Erythroblast (primary cell): ENCODE measurements at regions not wholly inside any gene's neighbourhood (a gene's known extent, or its start where the extent isn't known, plus 50 kb on each side); places are given as distances from the start of the nearest gene placed in this dataset.

Experiments
- GATA1 ChIP-seq: IDR thresholded peaks from 2 replicates; pipeline ENCODE4 v1.6.1; 2011; ENCODE audit warnings: low read depth, mild to moderate bottlenecking, control low read depth, low read length, moderate library complexity
- POLR2A ChIP-seq: IDR thresholded peaks from 2 replicates; pipeline ENCODE4 v1.6.1; 2011; ENCODE audit warnings: mild to moderate bottlenecking, low read length

GRCh38 chrX:79466636-79467035, 99.5 kb upstream of the ITM2A start:
- no peak for TF ChIP-seq POLR2A
- TF ChIP-seq GATA1 = no peak
